HepG2 (cell line): ENCODE measurements at regions not wholly inside any gene's neighbourhood (a gene's known extent, or its start where the extent isn't known, plus 50 kb on each side); places are given as distances from the start of the nearest gene placed in this dataset.

ENCODE experiments used
- RAD21 ChIP-seq: fragments of 450-650 bp; formaldehyde crosslinking; IDR thresholded peaks from 2 replicates; pipeline ENCODE4 v1.5.0; 2020; ENCODE audit warnings: mild to moderate bottlenecking
- RELA ChIP-seq: sonication (generic); formaldehyde crosslinking; IDR thresholded peaks from 2 replicates; pipeline ENCODE4 v1.4.0; 2020; ENCODE audit warnings: missing genetic modification reagents
- SIN3B ChIP-seq: fragments of 150-350 bp; IDR thresholded peaks from 2 replicates; pipeline ENCODE4 v1.6.1; 2014; ENCODE audit warnings: low read length
- TCF7L2 ChIP-seq: IDR thresholded peaks from 2 replicates; pipeline ENCODE4 v1.6.1; 2011; ENCODE audit warnings: mild to moderate bottlenecking, low read depth, low read length, moderate library complexity
- TGIF2 ChIP-seq: IDR thresholded peaks from 2 replicates; pipeline ENCODE4 v1.6.1; 2016; ENCODE audit warnings: control low read depth, missing compliant biosample characterization
- YY1 ChIP-seq: IDR thresholded peaks from 2 replicates; pipeline ENCODE4 v1.6.1; 2011; ENCODE audit warnings: low read length, low read depth, moderate library complexity, mild to moderate bottlenecking; ENCODE audit not compliant: insufficient read depth, insufficient replicate concordance

DNA sequence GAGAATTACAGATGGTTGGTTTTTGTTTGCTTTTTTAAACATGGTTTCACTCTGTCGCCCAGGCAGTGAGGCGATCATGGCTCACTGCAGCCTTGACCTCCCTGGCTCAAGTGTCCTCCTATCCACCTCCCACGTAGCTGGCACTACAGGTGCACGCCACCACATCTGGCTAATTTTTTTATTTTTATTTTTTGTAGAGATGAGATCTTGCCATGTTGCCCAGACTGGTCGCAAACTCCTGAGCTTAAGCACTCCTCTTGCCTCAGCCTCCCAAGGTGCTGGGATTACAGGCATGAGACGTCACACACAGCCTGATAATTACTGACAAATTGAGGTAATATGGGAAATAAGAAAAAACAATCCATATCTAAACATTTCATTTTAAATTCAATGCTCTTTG is 110.5 kb upstream of the ZSWIM2 start:
- TF ChIP-seq TGIF2 = no peak
- TF ChIP-seq RAD21 (CRISPR knock-in tag) = no peak
- TF ChIP-seq TCF7L2 = no peak
- TF ChIP-seq SIN3B = no peak
- TF ChIP-seq YY1 = no peak
- TF ChIP-seq RELA (CRISPR knock-in tag) = no peak
